ENCODE measurements at regions not wholly inside any gene's neighbourhood (a gene's known extent, or its start where the extent isn't known, plus 50 kb on each side); places are given as distances from the start of the nearest gene placed in this dataset.
"Not testable (repeated sequence)": the region's sequence is repeated elsewhere in the genome, so short reads cannot be mapped to it uniquely, and the experiment has no call there.

DNA sequence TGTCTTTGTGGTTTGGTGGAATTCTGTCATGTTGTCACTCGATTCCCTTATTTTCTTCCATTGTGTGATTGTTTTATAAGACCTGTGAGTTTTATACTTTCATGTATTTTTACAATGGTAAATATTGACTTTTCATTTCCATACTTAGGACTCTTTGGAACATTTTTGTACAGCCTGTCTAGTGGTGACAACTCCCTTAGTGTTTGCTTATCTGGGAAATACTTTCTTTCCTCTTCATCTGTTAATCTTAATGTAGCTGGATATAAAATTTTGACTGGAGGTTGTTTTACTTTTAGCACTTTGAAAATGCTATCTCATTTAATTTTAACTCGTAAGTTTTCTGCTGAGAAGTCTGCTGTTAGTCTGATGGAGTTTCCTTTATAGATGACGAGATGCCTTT is 310.5 kb downstream of the NUF2 start:
- H3K9me3 Mint-ChIP-seq = peaks cover 0 to 14% (median 12%) of the 10 kb centered on the region in 3 donors
- no peaks in the 10 kb centered on the region for H3K4me1 Mint-ChIP-seq

GRCh38 chr1:163633366-163633765 is 311.6 kb downstream of the NUF2 start:
- Mint-ChIP-seq H3K36me3 (no peaks in the 10 kb centered on the region), H3K27me3 (no peaks in the 10 kb centered on the region), H3K4me3 (no peak overlapping the region), H3K4me1 (no peaks in the 10 kb centered on the region), H3K27ac (no peak overlapping the region), H3K9me3 (peaks cover 0 to 12% (median 12%) of the 10 kb centered on the region in 3 donors)

More for the DNA sequence above, 310.5 kb downstream of the NUF2 start:
- Mint-ChIP-seq H3K36me3 (no peaks in the 10 kb centered on the region), H3K27ac (no peak overlapping the region), H3K4me3 (no peak overlapping the region), H3K27me3 (no peaks in the 10 kb centered on the region)

GRCh38 chr1:163645676-163646075 is 323.9 kb downstream of the NUF2 start:
- not testable (repeated sequence) for H3K27me3 Mint-ChIP-seq, H3K4me1 Mint-ChIP-seq, H3K36me3 Mint-ChIP-seq

DNA sequence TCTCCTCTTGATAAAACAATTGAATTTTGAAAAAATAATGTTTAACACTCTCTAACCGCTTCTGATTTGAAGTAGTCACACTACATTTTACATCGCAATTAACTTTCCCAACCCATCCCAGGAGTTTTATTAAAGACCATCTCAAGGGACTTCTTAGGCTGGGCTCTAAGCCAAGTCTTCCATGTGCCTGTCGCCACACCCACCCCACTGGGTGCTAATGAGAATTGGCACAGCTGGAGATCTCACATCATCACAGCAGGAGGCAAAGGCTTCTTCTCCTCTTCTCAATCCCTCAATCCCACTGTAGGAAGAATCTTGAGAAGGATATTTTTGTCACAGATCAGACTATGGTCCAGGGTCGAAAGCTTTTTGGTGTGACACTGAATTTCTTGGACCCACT is 328.9 kb downstream of the NUF2 start:
- H3K9me3 Mint-ChIP-seq = peaks cover 0 to 6% (median 0%) of the 10 kb centered on the region in 3 donors
- H3K27me3 Mint-ChIP-seq = no peaks in the 10 kb centered on the region
- no peaks in the 10 kb centered on the region for H3K36me3 Mint-ChIP-seq
- no peaks in the 10 kb centered on the region for H3K4me1 Mint-ChIP-seq
- H3K4me3 Mint-ChIP-seq = no peak overlapping the region
- no peak overlapping the region for H3K27ac Mint-ChIP-seq

More at GRCh38 chr1:163645676-163646075, 323.9 kb downstream of the NUF2 start:
- H3K9me3 Mint-ChIP-seq, H3K4me3 Mint-ChIP-seq, H3K27ac Mint-ChIP-seq: not testable (repeated sequence)

DNA sequence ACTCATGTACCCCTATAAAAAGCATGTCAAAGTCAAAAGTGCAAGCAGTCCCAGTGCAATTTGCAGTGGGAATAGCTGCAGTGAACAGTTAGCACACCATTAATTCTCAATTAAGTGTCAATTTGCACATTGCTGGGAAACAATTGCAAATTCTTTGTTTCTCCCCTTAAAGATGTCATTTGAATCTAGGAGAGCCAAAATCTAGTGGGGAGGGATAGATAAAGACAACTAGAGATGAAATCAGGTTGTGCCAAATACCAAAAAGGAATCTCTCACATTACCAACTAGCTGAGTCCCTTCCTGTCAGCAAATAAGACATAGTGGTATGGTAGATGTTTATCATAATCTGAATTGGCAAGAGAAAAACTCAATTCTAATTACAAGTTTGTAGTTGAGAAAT is 330.7 kb downstream of the NUF2 start:
- H3K36me3 Mint-ChIP-seq = no peaks in the 10 kb centered on the region
- H3K27me3 Mint-ChIP-seq = no peaks in the 10 kb centered on the region
- H3K4me3 Mint-ChIP-seq = no peak overlapping the region
- H3K9me3 Mint-ChIP-seq = no peaks in the 10 kb centered on the region
- H3K27ac Mint-ChIP-seq = no peak overlapping the region
- no peaks in the 10 kb centered on the region for H3K4me1 Mint-ChIP-seq

DNA sequence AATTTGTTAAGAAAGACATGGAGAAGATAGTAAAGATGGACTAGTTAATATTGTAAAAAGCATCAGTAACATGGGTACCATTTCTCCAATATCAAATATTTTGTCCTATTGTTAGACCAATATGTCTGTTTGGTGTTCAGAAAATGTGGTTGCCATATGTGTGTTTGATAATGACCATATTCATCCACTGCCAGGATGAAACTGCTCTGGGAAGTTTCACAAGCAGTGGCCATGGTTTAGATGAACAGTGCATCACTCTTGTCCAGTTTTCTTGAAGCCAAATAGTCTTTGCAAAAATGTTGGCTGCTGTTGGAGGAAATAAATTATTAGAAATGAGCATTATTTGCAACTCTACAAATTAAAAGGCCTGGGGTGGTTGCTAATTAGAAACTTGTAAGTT is 333.8 kb downstream of the NUF2 start:
- Mint-ChIP-seq H3K4me1 (no peaks in the 10 kb centered on the region), H3K4me3 (no peak overlapping the region), H3K27me3 (no peaks in the 10 kb centered on the region), H3K9me3 (no peaks in the 10 kb centered on the region), H3K36me3 (no peaks in the 10 kb centered on the region), H3K27ac (no peak overlapping the region)

DNA sequence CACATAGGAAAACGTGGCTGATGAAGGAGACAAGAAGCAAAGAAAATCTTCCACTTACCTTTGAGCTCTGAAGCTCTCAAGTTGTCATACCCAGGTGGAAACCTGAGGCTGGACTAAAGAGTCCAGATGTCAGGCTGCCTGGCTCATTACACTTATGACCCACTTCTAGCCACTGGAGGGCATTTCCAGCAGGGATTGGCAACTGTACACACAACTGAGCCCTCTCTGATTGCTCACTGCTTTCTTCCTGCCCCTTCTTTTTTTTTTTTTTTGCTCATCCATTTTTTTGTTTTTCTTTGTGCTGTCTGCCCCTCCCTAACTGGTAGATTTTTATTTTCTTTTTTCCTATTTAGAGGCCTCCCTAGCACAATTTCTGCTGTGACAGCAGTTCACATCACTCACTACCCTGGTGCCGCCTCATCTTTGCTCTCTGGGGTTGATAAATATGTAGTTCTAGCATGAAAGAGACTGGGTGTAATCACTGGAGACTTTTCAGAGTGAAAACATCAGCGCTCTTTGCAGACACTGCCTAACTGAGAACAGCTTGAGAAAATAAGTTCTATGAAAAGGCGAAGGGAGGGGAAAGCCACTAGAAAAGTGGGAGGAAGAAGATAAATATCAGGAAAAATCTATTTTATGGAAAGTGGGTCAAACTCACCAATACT is 334.5 kb downstream of the NUF2 start:
- H3K4me1 Mint-ChIP-seq = no peaks in the 10 kb centered on the region
- no peaks in the 10 kb centered on the region for H3K27me3 Mint-ChIP-seq
- H3K4me3 Mint-ChIP-seq = no peak overlapping the region
- H3K9me3 Mint-ChIP-seq = no peaks in the 10 kb centered on the region
- H3K36me3 Mint-ChIP-seq = no peaks in the 10 kb centered on the region
- H3K27ac Mint-ChIP-seq = peak overlapping the region in 1 of 3 donors; percentile 11

GRCh38 chr1:163657719-163658118 is 336.0 kb downstream of the NUF2 start:
- H3K27ac Mint-ChIP-seq = no peak overlapping the region
- H3K4me3 Mint-ChIP-seq = no peak overlapping the region
- no peaks in the 10 kb centered on the region for H3K27me3 Mint-ChIP-seq
- no peaks in the 10 kb centered on the region for H3K4me1 Mint-ChIP-seq
- H3K36me3 Mint-ChIP-seq = no peaks in the 10 kb centered on the region
- H3K9me3 Mint-ChIP-seq = peaks cover 0 to 1% (median 0%) of the 10 kb centered on the region in 3 donors

GRCh38 chr1:163661391-163661790 is 339.6 kb downstream of the NUF2 start:
- peaks cover 0 to 2% (median 0%) of the 10 kb centered on the region in 3 donors for H3K9me3 Mint-ChIP-seq
- no peaks in the 10 kb centered on the region for H3K36me3 Mint-ChIP-seq
- H3K4me1 Mint-ChIP-seq = no peaks in the 10 kb centered on the region
- no peak overlapping the region for H3K4me3 Mint-ChIP-seq
- H3K27ac Mint-ChIP-seq = no peak overlapping the region
- no peaks in the 10 kb centered on the region for H3K27me3 Mint-ChIP-seq

- no peaks in the 10 kb centered on the region for H3K36me3 Mint-ChIP-seq
- no peak overlapping the region for H3K27ac Mint-ChIP-seq
- peaks cover 0 to 2% (median 0%) of the 10 kb centered on the region in 3 donors for H3K9me3 Mint-ChIP-seq
- H3K4me1 Mint-ChIP-seq = no peaks in the 10 kb centered on the region
- H3K27me3 Mint-ChIP-seq = no peaks in the 10 kb centered on the region
- no peak overlapping the region for H3K4me3 Mint-ChIP-seq
These were observed 343.0 kb downstream of the NUF2 start for GRCh38 chr1:163664671-163665335.

DNA sequence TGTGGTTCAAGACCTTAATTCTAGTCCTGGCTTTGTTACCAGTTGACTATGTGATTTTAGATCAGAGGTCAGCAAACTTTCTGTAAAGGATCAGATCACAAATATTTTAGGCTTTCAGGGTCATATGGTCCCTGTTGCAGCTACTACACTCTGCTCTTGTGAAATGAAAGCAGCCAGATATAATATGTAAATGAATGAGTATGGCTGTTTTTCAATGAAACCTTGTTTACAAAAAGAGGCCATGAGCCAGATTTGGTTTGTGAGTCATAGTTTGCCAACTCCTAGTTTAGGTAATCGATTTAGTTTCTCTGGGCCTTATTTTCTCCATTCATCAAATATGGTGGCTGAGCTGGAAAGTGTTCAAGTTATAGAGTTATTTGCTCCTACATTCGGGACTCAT is 346.7 kb downstream of the NUF2 start:
- Mint-ChIP-seq H3K4me1 (no peaks in the 10 kb centered on the region), H3K27me3 (no peaks in the 10 kb centered on the region), H3K9me3 (peaks cover 0 to 2% (median 0%) of the 10 kb centered on the region in 3 donors), H3K27ac (no peak overlapping the region), H3K36me3 (no peaks in the 10 kb centered on the region), H3K4me3 (no peak overlapping the region)

GRCh38 chr1:163670989-163671757 is 349.4 kb downstream of the NUF2 start:
- no peaks in the 10 kb centered on the region for H3K27me3 Mint-ChIP-seq
- H3K27ac Mint-ChIP-seq = no peak overlapping the region

GRCh38 chr1:163672976-163673758 is 351.4 kb downstream of the NUF2 start:
- H3K36me3 Mint-ChIP-seq = peaks cover 2% of the 10 kb centered on the region
- no peaks in the 10 kb centered on the region for H3K4me1 Mint-ChIP-seq
- H3K27me3 Mint-ChIP-seq = peaks cover 2% of the 10 kb centered on the region
- H3K4me3 Mint-ChIP-seq = no peak overlapping the region
- H3K9me3 Mint-ChIP-seq = peaks cover 0 to 5% (median 0%) of the 10 kb centered on the region in 3 donors
- peak overlapping the region in 1 of 3 donors; percentile 67 for H3K27ac Mint-ChIP-seq

More at GRCh38 chr1:163670989-163671757, 349.4 kb downstream of the NUF2 start:
- Mint-ChIP-seq H3K36me3 (peaks cover 2% of the 10 kb centered on the region), H3K4me3 (no peak overlapping the region), H3K4me1 (no peaks in the 10 kb centered on the region), H3K9me3 (peaks cover 0 to 5% (median 0%) of the 10 kb centered on the region in 3 donors)

GRCh38 chr1:163673759-163674151 is 352.0 kb downstream of the NUF2 start:
- H3K27ac Mint-ChIP-seq = peak overlapping the region in 1 of 3 donors; percentile 67
- peaks cover 2% of the 10 kb centered on the region for H3K27me3 Mint-ChIP-seq
- H3K36me3 Mint-ChIP-seq = peaks cover 2% of the 10 kb centered on the region
- no peak overlapping the region for H3K4me3 Mint-ChIP-seq
- no peaks in the 10 kb centered on the region for H3K4me1 Mint-ChIP-seq
- H3K9me3 Mint-ChIP-seq = peaks cover 0 to 6% (median 3%) of the 10 kb centered on the region in 3 donors

GRCh38 chr1:163674236-163674635 is 352.5 kb downstream of the NUF2 start:
- H3K27me3 Mint-ChIP-seq = peaks cover 2% of the 10 kb centered on the region
- peaks cover 0 to 8% (median 5%) of the 10 kb centered on the region in 3 donors for H3K9me3 Mint-ChIP-seq

More at GRCh38 chr1:163674236-163674635, 352.5 kb downstream of the NUF2 start:
- Mint-ChIP-seq H3K27ac (no peak overlapping the region), H3K4me3 (peak overlapping the region in 1 of 4 donors; percentile 17), H3K36me3 (peaks cover 2% of the 10 kb centered on the region), H3K4me1 (no peaks in the 10 kb centered on the region)
